ENCODE measurements at regions not wholly inside any gene's neighbourhood (a gene's known extent, or its start where the extent isn't known, plus 50 kb on each side); places are given as distances from the start of the nearest gene placed in this dataset.

DNA sequence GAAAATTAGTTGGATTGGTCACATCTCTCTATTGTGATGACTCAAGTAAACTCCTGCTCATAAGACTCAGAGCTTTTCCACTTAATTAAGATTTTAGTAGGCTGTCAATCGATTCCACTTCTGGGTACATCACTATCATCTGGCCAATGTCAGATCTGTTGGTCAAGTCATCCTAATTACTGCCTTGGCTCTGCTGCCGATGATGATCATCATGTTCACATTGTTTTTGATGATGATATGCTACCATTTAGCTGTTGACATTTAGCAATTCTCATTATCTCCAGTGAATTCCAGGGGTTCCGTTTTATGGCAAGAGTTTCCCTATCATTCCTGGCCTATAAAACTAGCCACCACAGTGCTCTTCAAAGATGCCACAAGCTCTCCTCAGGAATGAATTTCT lies 253.4 kb downstream of the IKZF2 start:
- TF ChIP-seq, protein P1, sequence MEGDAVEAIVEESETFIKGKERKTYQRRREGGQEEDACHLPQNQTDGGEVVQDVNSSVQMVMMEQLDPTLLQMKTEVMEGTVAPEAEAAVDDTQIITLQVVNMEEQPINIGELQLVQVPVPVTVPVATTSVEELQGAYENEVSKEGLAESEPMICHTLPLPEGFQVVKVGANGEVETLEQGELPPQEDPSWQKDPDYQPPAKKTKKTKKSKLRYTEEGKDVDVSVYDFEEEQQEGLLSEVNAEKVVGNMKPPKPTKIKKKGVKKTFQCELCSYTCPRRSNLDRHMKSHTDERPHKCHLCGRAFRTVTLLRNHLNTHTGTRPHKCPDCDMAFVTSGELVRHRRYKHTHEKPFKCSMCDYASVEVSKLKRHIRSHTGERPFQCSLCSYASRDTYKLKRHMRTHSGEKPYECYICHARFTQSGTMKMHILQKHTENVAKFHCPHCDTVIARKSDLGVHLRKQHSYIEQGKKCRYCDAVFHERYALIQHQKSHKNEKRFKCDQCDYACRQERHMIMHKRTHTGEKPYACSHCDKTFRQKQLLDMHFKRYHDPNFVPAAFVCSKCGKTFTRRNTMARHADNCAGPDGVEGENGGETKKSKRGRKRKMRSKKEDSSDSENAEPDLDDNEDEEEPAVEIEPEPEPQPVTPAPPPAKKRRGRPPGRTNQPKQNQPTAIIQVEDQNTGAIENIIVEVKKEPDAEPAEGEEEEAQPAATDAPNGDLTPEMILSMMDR (conservative IDR thresholded peaks at IDR 0.05; ENCODE audit: low read length), result no peak
- no peak for TF ChIP-seq EZH2phosphoT487 (IDR thresholded peaks at IDR 0.05; ENCODE audit: borderline replicate concordance, low read depth, low read length)
